H1 (cell line): ENCODE measurements at regions not wholly inside any gene's neighbourhood (a gene's known extent, or its start where the extent isn't known, plus 50 kb on each side); places are given as distances from the start of the nearest gene placed in this dataset.

Source experiments
- CTCF ChIA-PET: fragments of 300-600 bp; sonication (Branson Sonifier 250); formaldehyde crosslinking; loops from one replicate; lab custom pipeline; 2021; ENCODE audit not compliant: partially characterized antibody; lab: Charles Lee
- POLR2A ChIA-PET: fragments of 300-600 bp; sonication (Branson Sonifier 250); formaldehyde crosslinking; loops from one replicate; lab custom pipeline; 2021; ENCODE audit warnings: inconsistent platforms; ENCODE audit not compliant: partially characterized antibody; lab: Charles Lee
- DNase-seq, 2 experiments: peaks; one replicate each; pipeline versions ENCODE4 v3.0.0 to v3.0.0-alpha.2; 2010 to 2022; ENCODE audit warnings: low spot score in 2 of 2, low read depth in 1 of 2, mixed read lengths in 1 of 2
- FAIRE-seq: peaks from 2 replicates; lab custom pipeline; 2011; peaks lifted over from hg19 to GRCh38; lab: Jason Lieb, UNC
- H2AFZ ChIP-seq: 2 replicates; pipeline ENCODE4 v1.8.1; 2012; ENCODE audit warnings: low read length, inconsistent platforms
- H2AK5ac ChIP-seq: 2 replicates; pipeline ENCODE4 v1.6.1; 2013; ENCODE audit warnings: low read depth, low read length
- H2BK120ac ChIP-seq: replicated peaks from 2 replicates; pipeline ENCODE3; 2013; ENCODE audit warnings: low read depth, low read length, inconsistent platforms
- H2BK12ac ChIP-seq: 2 replicates; pipeline ENCODE4 v1.6.1; 2013; ENCODE audit warnings: low read depth, low read length
- H2BK15ac ChIP-seq: 2 replicates; pipeline ENCODE4 v1.6.1; 2013; ENCODE audit warnings: low read length
- H2BK20ac ChIP-seq: 2 replicates; pipeline ENCODE4 v1.6.1; 2013; ENCODE audit warnings: low read length
- H2BK5ac ChIP-seq: 2 replicates; pipeline ENCODE4 v1.6.1; 2013; ENCODE audit warnings: low read depth, low read length
- H3K14ac ChIP-seq: 2 replicates; pipeline ENCODE4 v1.6.1; 2013; ENCODE audit warnings: inconsistent platforms; ENCODE audit not compliant: insufficient read length
- H3K18ac ChIP-seq: 2 replicates; pipeline ENCODE4 v1.6.1; 2013; ENCODE audit warnings: low read length; ENCODE audit errors: extremely low read depth
- H3K23ac ChIP-seq: 2 replicates; pipeline ENCODE4 v1.6.1; 2013; ENCODE audit warnings: inconsistent platforms; ENCODE audit not compliant: insufficient read length
- H3K23me2 ChIP-seq: 2 replicates; pipeline ENCODE4 v1.6.1; 2013; ENCODE audit warnings: low read depth, low read length
- H3K27ac ChIP-seq: 2 replicates; pipeline ENCODE4 v1.6.1; 2011; ENCODE audit warnings: low read depth, low read length, inconsistent platforms
- H3K27me3 ChIP-seq, 4 experiments: replicated peaks in 1 of 4; 1 replicate in 1 of 4; 2 replicates in 3 of 4; pipeline versions ENCODE4 v1.6.1 to v1.8.1; 2011 to 2013; ENCODE audit warnings: low read length in 3 of 4, mild to moderate bottlenecking in 3 of 4, inconsistent platforms in 2 of 4, mixed read lengths in 2 of 4, moderate library complexity in 1 of 4; ENCODE audit not compliant: control insufficient read depth in 3 of 4, insufficient read depth in 3 of 4; ENCODE audit errors: extremely low read depth in 1 of 4
- H3K36me3 ChIP-seq, 4 experiments: 2 replicates each; pipeline versions ENCODE4 v1.6.1 to v1.8.1; 2011 to 2013; ENCODE audit warnings: mild to moderate bottlenecking in 4 of 4, low read length in 3 of 4, moderate library complexity in 2 of 4, control low read depth in 1 of 4, inconsistent platforms in 1 of 4; ENCODE audit not compliant: insufficient read depth in 4 of 4, control insufficient read depth in 2 of 4
- H3K4ac ChIP-seq: replicated peaks from 2 replicates; pipeline ENCODE3; 2013; ENCODE audit warnings: low read length, low read depth, mixed read lengths, inconsistent platforms; ENCODE audit not compliant: insufficient read length
- H3K4me1 ChIP-seq, 4 experiments: replicated peaks in 1 of 4; 1 replicate in 1 of 4; 2 replicates in 3 of 4; pipeline versions ENCODE4 v1.6.1 to v1.8.1; 2011 to 2013; ENCODE audit warnings: low read length in 3 of 4, inconsistent platforms in 2 of 4, mixed read lengths in 1 of 4; ENCODE audit not compliant: insufficient read depth in 4 of 4, control insufficient read depth in 3 of 4
- H3K4me2 ChIP-seq, 2 experiments: 2 replicates each; pipeline versions ENCODE4 v1.6.1 to v1.8.1; 2011 to 2013; ENCODE audit warnings: low read depth in 2 of 2, low read length in 2 of 2, control low read depth in 1 of 2, inconsistent platforms in 1 of 2, mild to moderate bottlenecking in 1 of 2; ENCODE audit not compliant: insufficient read depth in 1 of 2
- H3K4me3 ChIP-seq, 4 experiments: fragments of 200-600, 300-600 bp in 1 of 4; sonication (generic), shearing (Covaris generic), sonication (Bioruptor Twin) in 1 of 4; 2 replicates each; pipeline versions ENCODE4 v1.5.1 to v1.8.1; 2011 to 2016; ENCODE audit warnings: low read length in 4 of 4, low read depth in 3 of 4, control low read depth in 2 of 4, inconsistent platforms in 2 of 4, mild to moderate bottlenecking in 2 of 4, mixed read lengths in 1 of 4, moderate library complexity in 1 of 4; ENCODE audit not compliant: insufficient read depth in 2 of 4; ENCODE audit errors: extremely low read depth in 1 of 4
- H3K56ac ChIP-seq: replicated peaks from 2 replicates; pipeline ENCODE3; 2013; ENCODE audit warnings: low read depth, mild to moderate bottlenecking, mixed read lengths, low read length, inconsistent platforms; ENCODE audit not compliant: insufficient read length
- H3K79me1 ChIP-seq: 2 replicates; pipeline ENCODE4 v1.6.1; 2013; ENCODE audit warnings: low read depth, low read length, control low read depth
- H3K79me2 ChIP-seq, 2 experiments: 2 replicates each; pipeline versions ENCODE4 v1.6.1 to v1.8.1; 2012 to 2013; ENCODE audit warnings: low read length in 2 of 2, mild to moderate bottlenecking in 2 of 2, inconsistent platforms in 1 of 2; ENCODE audit not compliant: insufficient read depth in 2 of 2, control insufficient read depth in 1 of 2
- H3K9ac ChIP-seq, 4 experiments: replicated peaks in 1 of 4; 1 replicate in 1 of 4; 2 replicates in 3 of 4; pipeline versions ENCODE4 v1.6.1 to v1.8.1; 2011 to 2013; ENCODE audit warnings: low read depth in 3 of 4, low read length in 3 of 4, control low read depth in 2 of 4, mild to moderate bottlenecking in 2 of 4, moderate library complexity in 2 of 4, inconsistent platforms in 1 of 4; ENCODE audit errors: extremely low read depth in 1 of 4
- H3K9me3 ChIP-seq, 2 experiments: 2 replicates each; pipeline versions ENCODE4 v1.6.1 to v1.8.1; 2012 to 2013; ENCODE audit warnings: mild to moderate bottlenecking in 2 of 2, moderate library complexity in 2 of 2, control low read depth in 1 of 2, inconsistent platforms in 1 of 2, low read depth in 1 of 2, low read length in 1 of 2, mixed read lengths in 1 of 2; ENCODE audit not compliant: insufficient read depth in 2 of 2
- H4K20me1 ChIP-seq, 2 experiments: replicated peaks in 1 of 2; 2 replicates each; pipeline versions ENCODE3 to v1.8.1; 2011 to 2013; ENCODE audit warnings: inconsistent platforms in 2 of 2, low read length in 2 of 2, mild to moderate bottlenecking in 1 of 2; ENCODE audit not compliant: insufficient read depth in 2 of 2, control insufficient read depth in 1 of 2
- H4K5ac ChIP-seq: 2 replicates; pipeline ENCODE4 v1.6.1; 2013; ENCODE audit warnings: low read length, low read depth, mixed read lengths, inconsistent platforms; ENCODE audit not compliant: insufficient read length
- H4K8ac ChIP-seq: 2 replicates; pipeline ENCODE4 v1.8.0; 2013; ENCODE audit warnings: mild to moderate bottlenecking, moderate library complexity, low read length, inconsistent platforms; ENCODE audit not compliant: insufficient read depth; ENCODE audit errors: extremely low read depth
- H4K91ac ChIP-seq: replicated peaks from 2 replicates; pipeline ENCODE3; 2013; ENCODE audit warnings: low read length, mixed read lengths, inconsistent platforms; ENCODE audit not compliant: insufficient read length
- BRCA1 ChIP-seq: IDR thresholded peaks from 2 replicates; pipeline ENCODE4 v1.6.1; 2012; ENCODE audit warnings: low read depth, low read length, improper control_type of control experiment
- WGBS, 2 experiments: shearing (Covaris generic) in 1 of 2; methylation state at CpG; one replicate each; pipeline versions ENCODE4 v1.1.6 to v1.1.7; 2013 to 2015; ENCODE audit warnings: low lambda C conversion rate in 2 of 2, mixed read lengths in 2 of 2, inconsistent platforms in 1 of 2, low coverage in 1 of 2, missing lambda C conversion rate in 1 of 2; ENCODE audit not compliant: insufficient replicate concordance in 2 of 2, insufficient coverage in 1 of 2, insufficient read length in 1 of 2; ENCODE audit errors: extremely low coverage in 1 of 2, missing lambda C conversion rate in 1 of 2; 5-methylcytosine and 5-hydroxymethylcytosine counted together

DNA sequence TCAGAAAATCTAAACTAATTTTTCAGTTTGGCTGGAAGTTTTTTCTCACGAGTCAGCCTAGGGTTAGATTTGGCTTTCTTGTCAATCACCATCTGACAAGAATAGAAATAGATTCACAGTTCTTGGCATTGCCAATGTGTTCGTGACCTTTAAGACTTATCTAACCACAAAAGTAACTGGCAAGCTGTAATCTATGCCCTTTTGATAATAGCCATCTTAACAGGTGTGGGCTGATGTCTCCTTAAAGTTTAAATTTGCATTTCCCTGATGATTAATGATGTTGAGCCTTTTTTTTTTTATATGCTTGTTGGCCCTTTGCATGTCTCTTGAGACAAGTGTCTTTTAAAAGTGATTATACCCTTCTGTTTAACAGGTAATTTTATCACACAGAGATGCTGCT lies 460.3 kb upstream of the PRKX start:
- Histone ChIP-seq H4K20me1 (no peaks in the 10 kb centered on the region), H4K91ac (no peak overlapping the region), H3K79me2 (no peaks in the 10 kb centered on the region), H3K4ac (no peak overlapping the region), H3K27ac (no peak overlapping the region), H2AK5ac (no peak overlapping the region), H3K23me2 (no peaks in the 10 kb centered on the region), H4K5ac (no peak overlapping the region), H3K4me2 (no peak overlapping the region), H3K14ac (no peak overlapping the region), H2BK5ac (no peak overlapping the region), H3K27me3 (no peaks in the 10 kb centered on the region), H3K79me1 (no peaks in the 10 kb centered on the region), H2AFZ (no peak overlapping the region), H2BK20ac (no peak overlapping the region), H3K9me3 (no peaks in the 10 kb centered on the region), H3K18ac (no peak overlapping the region), H2BK12ac (no peak overlapping the region), H3K36me3 (no peaks in the 10 kb centered on the region), H3K56ac (no peak overlapping the region), H2BK15ac (no peak overlapping the region), H4K8ac (no peak overlapping the region), H3K9ac (no peak overlapping the region), H3K23ac (no peak overlapping the region), H3K4me3 (no peak overlapping the region), H3K4me1 (no peaks in the 10 kb centered on the region), H2BK120ac (no peak overlapping the region)
- 96% methylated on average over 2 of the region's 2 CpGs; no CpG with 5 or more reads in 1 of the 2 experiments for WGBS, 2 experiments
- TF ChIP-seq BRCA1: no peak
- FAIRE-seq (no peak), DNase-seq (no peak)
- CTCF ChIA-PET: no interaction called here
- POLR2A ChIA-PET: no interaction called here
